Thymus (tissue), 11 donors: ENCODE measurements at regions not wholly inside any gene's neighbourhood (a gene's known extent, or its start where the extent isn't known, plus 50 kb on each side); places are given as distances from the start of the nearest gene placed in this dataset.
"Not testable (repeated sequence)": the region's sequence is repeated elsewhere in the genome, so short reads cannot be mapped to it uniquely, and the experiment has no call there.

ENCODE experiments used
- DNase-seq, 9 donors: peaks; one replicate each; pipeline ENCODE4 v3.0.0-alpha.2; 2013; ENCODE audit warnings: low spot score in 9 of 9, low read depth in 6 of 9, missing footprints in 1 of 9
- H3K27ac ChIP-seq, 2 donors: one replicate each; pipeline ENCODE4 v1.5.1; 2013; ENCODE audit warnings: control low read depth in 1 of 2, low read depth in 1 of 2, low read length in 1 of 2, mild to moderate bottlenecking in 1 of 2, moderate library complexity in 1 of 2
- H3K27me3 ChIP-seq, 2 donors: one replicate each; pipeline ENCODE4 v1.5.1; 2013; ENCODE audit warnings: low read length in 1 of 2; ENCODE audit not compliant: control insufficient read depth in 2 of 2, insufficient read depth in 1 of 2
- H3K36me3 ChIP-seq, 2 donors: one replicate each; pipeline ENCODE4 v1.5.1; 2013; ENCODE audit warnings: low read length in 1 of 2, mild to moderate bottlenecking in 1 of 2, moderate library complexity in 1 of 2; ENCODE audit not compliant: control insufficient read depth in 2 of 2, insufficient read depth in 2 of 2
- H3K4me1 ChIP-seq, 2 donors: one replicate each; pipeline ENCODE4 v1.5.1; 2013; ENCODE audit warnings: low read length in 2 of 2; ENCODE audit not compliant: control insufficient read depth in 2 of 2, insufficient read depth in 2 of 2
- H3K4me3 ChIP-seq, 2 donors: one replicate each; pipeline ENCODE4 v1.5.1; 2013; ENCODE audit warnings: low read length in 2 of 2, control low read depth in 1 of 2, mild to moderate bottlenecking in 1 of 2
- H3K9me3 ChIP-seq, 2 donors: one replicate each; pipeline ENCODE4 v1.5.1; 2013; ENCODE audit warnings: low read length in 1 of 2, mild to moderate bottlenecking in 1 of 2; ENCODE audit not compliant: control insufficient read depth in 2 of 2, insufficient read depth in 1 of 2
- WGBS: extraction: QIAGEN DNeasy Blood & Tissue Kit; methylation state at CpG from one replicate; pipeline ENCODE4 v1.1.7; 2013; 5-methylcytosine and 5-hydroxymethylcytosine counted together
- donor health status: healthy.

DNA sequence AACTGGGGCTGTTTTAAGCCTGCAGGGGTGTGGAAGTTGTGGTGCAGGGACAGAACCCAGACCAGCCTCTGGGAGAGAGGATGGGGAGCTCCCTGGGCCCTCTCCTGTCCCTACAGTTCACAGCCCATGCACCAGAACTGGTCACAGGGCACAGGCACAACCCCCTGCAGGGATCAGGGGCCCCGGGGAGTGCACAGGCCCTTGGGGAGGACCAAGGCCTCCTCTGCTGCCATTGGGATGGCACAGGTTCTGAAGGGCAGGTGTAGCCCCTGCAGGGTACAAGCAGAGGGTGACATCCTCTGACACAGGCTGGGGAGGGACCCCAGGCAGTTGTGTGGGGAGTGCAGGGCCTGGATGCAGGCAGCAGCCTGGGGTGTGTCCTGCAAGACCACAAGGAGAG lies 66.4 kb upstream of the SFSWAP start:
- no peaks in the 10 kb centered on the region for H3K36me3 ChIP-seq
- H3K27me3 ChIP-seq, result peaks cover 0 to 5% of the 10 kb centered on the region in 2 donors
- H3K9me3 ChIP-seq, result no peaks in the 10 kb centered on the region
- 92% methylated on average over 1 of the region's 1 CpG for WGBS
- H3K4me3 ChIP-seq, result no peak overlapping the region
- H3K4me1 ChIP-seq, result no peaks in the 10 kb centered on the region
- H3K27ac ChIP-seq, result no peak overlapping the region
- DNase-seq, result no peak

- H3K27me3 ChIP-seq, H3K9me3 ChIP-seq, H3K4me3 ChIP-seq, DNase-seq, H3K27ac ChIP-seq, H3K36me3 ChIP-seq, H3K4me1 ChIP-seq: not testable (repeated sequence)
- 87% methylated on average over 9 of the region's 9 CpGs for WGBS
Observed at GRCh38 chr12:131644917-131645316, 66.0 kb upstream of the SFSWAP start.

- 40% methylated on average over 9 of the region's 13 CpGs for WGBS
- not testable (repeated sequence) for H3K27ac ChIP-seq, H3K4me1 ChIP-seq, H3K36me3 ChIP-seq, H3K27me3 ChIP-seq, H3K4me3 ChIP-seq, H3K9me3 ChIP-seq, DNase-seq
Observed at GRCh38 chr12:131645557-131645956, 65.3 kb upstream of the SFSWAP start.

GRCh38 chr12:131646444-131646843 lies 64.4 kb upstream of the SFSWAP start:
- 62% methylated on average over 6 of the region's 9 CpGs for WGBS
- H3K4me1 ChIP-seq, H3K4me3 ChIP-seq, H3K27ac ChIP-seq, H3K27me3 ChIP-seq, DNase-seq, H3K36me3 ChIP-seq, H3K9me3 ChIP-seq: not testable (repeated sequence)

DNA sequence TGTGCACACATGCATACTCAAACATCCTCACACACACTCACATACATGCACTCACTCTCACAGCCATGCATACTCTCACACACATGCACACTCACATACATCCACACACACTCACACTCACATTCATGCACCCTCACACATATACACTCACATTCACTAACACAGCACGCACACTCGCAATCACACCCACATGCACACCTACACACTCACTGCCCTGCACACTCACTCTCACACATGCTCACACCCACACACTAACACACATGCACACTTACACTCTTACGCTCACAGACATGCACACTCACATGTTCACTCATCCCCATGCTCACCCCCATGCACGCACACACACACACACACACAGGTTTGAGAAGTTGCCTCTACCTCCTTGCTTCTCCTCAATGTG lies 63.2 kb upstream of the SFSWAP start:
- H3K4me3 ChIP-seq, result no peak overlapping the region
- H3K9me3 ChIP-seq, result no peaks in the 10 kb centered on the region
- no peak for DNase-seq
- peaks cover 0 to 5% of the 10 kb centered on the region in 2 donors for H3K27me3 ChIP-seq
- H3K4me1 ChIP-seq, result no peaks in the 10 kb centered on the region
- no peak overlapping the region for H3K27ac ChIP-seq
- H3K36me3 ChIP-seq, result no peaks in the 10 kb centered on the region
- WGBS, result 97% methylated on average over 4 of the region's 4 CpGs

DNA sequence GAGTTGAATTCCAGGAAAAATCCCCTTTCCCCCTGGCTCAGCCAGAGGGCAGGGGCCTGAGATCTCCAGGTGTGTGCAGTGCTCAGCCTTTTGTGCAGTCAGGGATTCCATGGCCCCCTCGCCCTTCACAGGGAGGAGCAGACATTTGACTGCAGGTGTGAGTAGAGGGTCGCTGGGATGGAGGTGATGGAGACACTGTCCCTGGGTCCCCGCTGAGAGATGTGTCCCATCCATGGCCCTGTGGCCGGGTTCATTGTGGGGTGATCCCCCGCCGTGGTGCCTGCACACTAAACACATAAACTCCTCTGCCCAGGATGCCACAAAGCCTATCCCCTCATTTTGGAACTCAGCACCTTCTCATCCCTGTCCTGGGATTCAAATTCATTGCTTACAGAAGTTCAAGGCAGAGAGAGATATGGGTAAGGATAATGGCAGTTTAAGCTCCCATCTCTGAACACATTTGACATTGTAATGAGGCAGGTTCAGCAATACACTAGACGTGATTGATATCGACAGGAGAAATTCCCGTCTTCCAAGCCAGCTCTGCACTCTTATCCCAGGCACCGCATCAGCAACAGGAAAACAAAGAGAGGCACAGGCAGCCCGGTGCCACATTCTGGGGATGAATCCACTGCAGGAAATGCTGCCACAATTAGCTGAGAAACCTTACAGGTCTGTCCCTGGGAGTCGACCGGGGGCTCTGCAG lies 55.3 kb upstream of the SFSWAP start:
- not testable (repeated sequence) for H3K4me3 ChIP-seq, H3K4me1 ChIP-seq, H3K36me3 ChIP-seq, DNase-seq, H3K27ac ChIP-seq, H3K9me3 ChIP-seq
- peaks cover 0 to 10% of the 10 kb centered on the region in 2 donors for H3K27me3 ChIP-seq
- WGBS, result 87% methylated on average over 9 of the region's 13 CpGs

DNA sequence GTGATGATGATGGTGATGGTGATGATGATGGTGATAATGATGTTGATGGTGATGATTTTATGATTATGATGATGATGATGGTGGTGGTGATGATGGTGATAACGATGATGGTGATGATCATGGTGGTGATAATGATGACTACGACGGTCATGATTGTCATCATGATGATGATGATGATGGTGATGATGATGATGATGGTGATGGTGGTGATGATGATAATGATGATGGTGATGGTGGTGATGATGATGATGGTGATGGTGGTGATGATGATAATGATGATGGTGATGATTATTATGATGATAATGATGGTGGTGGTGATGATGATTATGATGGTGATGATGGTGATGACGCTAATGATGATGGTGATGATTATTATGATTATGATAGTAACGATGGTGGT lies 54.1 kb upstream of the SFSWAP start:
- H3K27me3 ChIP-seq, result peaks cover 0 to 12% of the 10 kb centered on the region in 2 donors
- H3K9me3 ChIP-seq, H3K27ac ChIP-seq, DNase-seq, H3K36me3 ChIP-seq, H3K4me3 ChIP-seq, H3K4me1 ChIP-seq: not testable (repeated sequence)
- WGBS, result 97% methylated on average over 4 of the region's 5 CpGs

- DNase-seq, H3K27ac ChIP-seq, H3K9me3 ChIP-seq, H3K4me1 ChIP-seq, H3K4me3 ChIP-seq, H3K36me3 ChIP-seq: not testable (repeated sequence)
- 95% methylated on average over 6 of the region's 8 CpGs for WGBS
- peaks cover 0 to 16% of the 10 kb centered on the region in 2 donors for H3K27me3 ChIP-seq
Observed at GRCh38 chr12:131658605-131659004, 52.3 kb upstream of the SFSWAP start.

DNA sequence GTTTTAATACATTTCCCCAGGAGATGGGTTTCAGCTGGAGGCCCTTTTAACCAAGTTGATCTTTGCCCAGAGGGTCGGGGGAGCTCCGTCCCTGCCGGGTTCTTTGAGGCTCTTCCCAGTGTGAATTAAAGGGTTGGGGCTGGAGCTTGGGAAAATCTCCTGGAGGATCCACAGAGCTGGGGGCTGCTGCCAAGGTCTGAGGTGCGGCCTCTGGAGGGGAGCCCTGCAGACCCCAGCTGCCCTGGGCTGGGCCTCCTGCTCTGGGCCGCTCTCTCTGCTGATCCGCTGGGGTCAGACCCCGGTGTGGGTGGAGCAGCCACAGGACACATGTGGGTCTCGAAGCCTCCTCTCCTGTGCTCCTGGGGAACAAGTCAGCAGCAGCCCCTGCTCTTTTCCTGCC lies 51.4 kb upstream of the SFSWAP start:
- WGBS, result 98% methylated on average over 7 of the region's 8 CpGs
- H3K4me3 ChIP-seq, H3K4me1 ChIP-seq, H3K36me3 ChIP-seq, H3K9me3 ChIP-seq, H3K27ac ChIP-seq, DNase-seq: not testable (repeated sequence)
- H3K27me3 ChIP-seq, result peaks cover 0 to 16% of the 10 kb centered on the region in 2 donors
